NCI-H2196 treated with DMSO at 0.1 percent for 48 hours (cell line): ENCODE measurements at regions not wholly inside any gene's neighbourhood (a gene's known extent, or its start where the extent isn't known, plus 50 kb on each side); places are given as distances from the start of the nearest gene placed in this dataset.

ENCODE experiments used
- DNase-seq: peaks from one replicate; lab custom pipeline; 2025; ENCODE audit not compliant: unreplicated experiment; lab: John Stamatoyannopoulos, UW

GRCh38 chr13:40103864-40104263 is 448.4 kb downstream of the COG6 start:
- no peak for DNase-seq

DNA sequence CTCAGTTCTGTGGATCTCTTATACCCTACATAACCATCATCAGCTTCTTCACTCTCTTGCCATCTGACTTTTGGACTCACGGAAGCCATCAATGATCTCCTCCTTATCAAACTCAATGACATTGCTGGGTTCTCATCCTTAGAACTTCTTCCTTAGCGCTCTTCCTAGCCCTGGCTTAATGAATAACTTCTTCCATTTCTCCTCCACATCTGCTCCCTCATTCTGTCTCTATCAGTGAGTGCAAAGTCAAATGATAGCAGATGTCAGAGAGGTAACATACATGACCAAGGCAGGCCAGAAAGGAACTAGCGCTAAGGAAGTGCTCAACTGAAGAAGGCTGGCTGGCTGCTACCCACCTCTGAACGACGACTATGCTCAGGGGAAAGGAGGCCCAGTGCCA is 449.8 kb downstream of the COG6 start:
- no peak for DNase-seq

GRCh38 chr13:40109351-40109844 is 453.9 kb downstream of the COG6 start:
- no peak for DNase-seq

- no peak for DNase-seq
These were observed 458.3 kb downstream of the COG6 start for GRCh38 chr13:40113643-40114304.

DNA sequence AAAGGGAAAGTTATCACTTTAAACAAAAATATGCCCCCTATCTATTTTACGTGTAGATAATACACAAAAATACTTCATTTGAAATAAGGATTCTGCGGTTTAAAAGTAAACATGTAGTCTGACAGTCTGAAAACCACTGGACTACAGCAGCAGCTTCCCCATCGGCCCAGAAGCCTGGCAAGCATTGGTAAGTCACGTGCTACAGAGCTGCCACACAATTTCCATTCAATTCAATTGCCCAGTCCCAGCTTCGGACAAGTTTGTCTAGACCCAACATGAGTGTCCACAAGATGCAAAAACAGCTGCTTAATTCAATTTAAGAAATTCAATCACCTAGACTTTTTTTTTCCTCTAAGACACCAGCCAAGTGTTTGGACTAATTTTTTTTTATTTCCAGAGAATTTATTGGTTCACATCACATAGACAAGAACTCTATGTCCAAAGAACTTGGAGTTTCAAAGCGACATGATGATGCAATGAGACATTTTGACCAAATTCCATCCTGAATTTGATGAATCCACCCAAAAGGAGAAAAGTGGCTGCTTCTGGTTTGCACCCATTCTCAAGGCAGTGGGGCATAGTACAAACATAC is 458.9 kb downstream of the COG6 start:
- DNase-seq, result no peak

GRCh38 chr13:40115426-40115825 is 460.0 kb downstream of the COG6 start:
- no peak for DNase-seq

GRCh38 chr13:40116008-40116407 is 460.5 kb downstream of the COG6 start:
- DNase-seq, result no peak

- DNase-seq, result no peak
These were observed 462.9 kb downstream of the COG6 start for GRCh38 chr13:40118337-40118736.

- DNase-seq, result no peak
These were observed 464.4 kb downstream of the COG6 start for GRCh38 chr13:40119852-40120251.

DNA sequence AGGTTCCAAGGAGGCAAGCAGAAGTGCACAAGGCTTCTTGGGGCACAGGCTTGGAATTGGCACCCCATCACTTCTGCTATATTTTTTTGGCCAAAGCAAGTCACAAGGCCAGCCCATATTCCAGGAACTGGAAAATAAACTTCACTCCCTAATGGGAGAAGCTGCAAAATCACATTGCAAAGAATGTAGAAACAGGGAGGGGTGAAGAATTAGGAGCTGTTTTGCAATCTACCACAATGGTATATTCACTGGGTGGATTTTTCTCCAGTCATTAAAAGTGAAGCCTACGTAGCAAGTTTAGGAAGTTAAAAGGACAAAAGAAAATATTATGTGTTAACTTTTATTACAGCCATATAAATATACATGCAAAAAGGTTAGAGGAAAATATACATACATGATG is 464.8 kb downstream of the COG6 start:
- DNase-seq, result no peak

- no peak for DNase-seq
These were observed 465.3 kb downstream of the COG6 start for GRCh38 chr13:40120781-40121180.

DNA sequence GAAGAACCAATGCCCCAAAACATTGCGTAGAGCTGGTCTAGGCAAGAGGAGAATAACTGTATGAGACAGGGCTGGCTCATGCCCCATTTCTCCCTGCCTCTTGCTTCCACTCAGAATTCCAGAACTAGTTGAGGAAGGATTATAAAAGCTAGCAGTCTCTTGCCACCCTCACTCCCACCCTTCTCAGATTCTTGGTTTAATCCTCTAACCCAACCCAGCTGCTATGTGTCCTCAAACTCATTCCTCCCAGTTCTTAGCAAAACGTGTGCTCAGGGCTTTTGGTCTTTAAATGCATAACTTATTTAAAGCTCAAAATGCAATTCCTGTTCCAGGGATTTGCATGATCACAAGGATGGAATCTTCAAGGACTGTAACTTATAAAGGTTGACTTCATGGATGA is 466.3 kb downstream of the COG6 start:
- no peak for DNase-seq

DNA sequence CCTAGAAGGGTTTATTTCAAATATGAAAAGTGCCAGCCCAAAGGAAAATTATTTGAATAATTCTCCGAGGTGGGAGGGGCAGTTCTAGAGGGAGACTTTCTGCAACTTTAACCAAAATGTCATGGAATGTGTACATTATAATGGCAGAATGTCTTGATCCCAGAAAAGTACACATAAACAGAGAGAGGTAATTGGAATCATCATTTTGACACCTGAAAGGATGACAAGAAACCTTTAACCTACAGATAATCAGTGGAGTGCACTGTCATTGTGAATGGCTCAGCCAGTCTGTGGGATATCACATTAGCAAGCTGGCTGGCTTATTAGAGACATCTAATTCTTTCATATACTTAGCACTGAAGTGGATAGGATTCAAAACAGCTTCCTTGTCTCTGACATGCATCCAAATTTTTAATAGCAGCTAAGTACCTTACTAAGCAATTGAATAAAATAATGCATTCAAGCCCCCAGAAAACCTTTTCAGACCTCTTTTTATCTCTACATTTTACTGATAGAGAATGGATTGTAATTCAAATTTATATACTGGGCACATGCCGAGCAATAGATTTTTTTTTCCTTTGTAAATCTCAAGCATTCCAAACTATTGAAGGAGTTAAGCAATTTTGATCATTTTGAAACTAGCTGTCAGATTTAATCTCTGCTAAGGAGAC is 468.6 kb downstream of the COG6 start:
- no peak for DNase-seq

DNA sequence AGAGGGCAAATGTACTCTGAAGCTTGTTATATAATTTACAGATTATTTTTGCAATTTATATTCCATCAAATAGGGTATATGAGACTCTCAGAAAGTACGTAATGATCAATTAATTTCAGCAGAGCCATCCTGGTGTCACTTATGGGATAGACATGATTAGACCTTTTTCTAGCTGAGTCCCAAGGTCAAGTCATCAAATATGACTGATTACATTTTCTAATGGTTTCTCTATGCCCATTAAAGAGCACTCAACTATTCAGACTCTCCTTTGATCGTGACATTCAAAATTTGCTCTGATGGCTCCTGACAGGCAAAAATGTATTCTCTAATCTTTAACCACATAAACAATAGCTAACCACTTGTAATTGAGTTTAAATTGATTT is 469.2 kb downstream of the COG6 start:
- no peak for DNase-seq

DNA sequence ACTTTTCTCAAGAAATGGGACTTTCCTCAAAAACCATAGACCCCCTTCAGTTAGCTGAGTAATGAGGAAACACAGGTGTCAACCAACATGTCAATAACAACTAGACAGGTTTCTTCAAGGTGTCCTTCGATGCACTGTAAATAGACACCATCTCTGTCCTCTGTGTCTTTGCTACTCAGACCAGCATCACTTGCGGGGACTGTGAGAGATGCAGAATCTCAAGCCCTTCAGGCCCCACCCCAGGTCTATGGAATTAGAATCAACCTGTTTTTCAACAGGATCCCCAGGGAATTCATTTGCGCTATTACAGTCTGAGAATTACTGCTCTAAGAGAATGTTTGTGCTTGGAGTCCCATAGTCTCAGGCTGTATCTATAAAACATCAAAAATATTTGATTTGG is 469.9 kb downstream of the COG6 start:
- DNase-seq, result no peak

DNA sequence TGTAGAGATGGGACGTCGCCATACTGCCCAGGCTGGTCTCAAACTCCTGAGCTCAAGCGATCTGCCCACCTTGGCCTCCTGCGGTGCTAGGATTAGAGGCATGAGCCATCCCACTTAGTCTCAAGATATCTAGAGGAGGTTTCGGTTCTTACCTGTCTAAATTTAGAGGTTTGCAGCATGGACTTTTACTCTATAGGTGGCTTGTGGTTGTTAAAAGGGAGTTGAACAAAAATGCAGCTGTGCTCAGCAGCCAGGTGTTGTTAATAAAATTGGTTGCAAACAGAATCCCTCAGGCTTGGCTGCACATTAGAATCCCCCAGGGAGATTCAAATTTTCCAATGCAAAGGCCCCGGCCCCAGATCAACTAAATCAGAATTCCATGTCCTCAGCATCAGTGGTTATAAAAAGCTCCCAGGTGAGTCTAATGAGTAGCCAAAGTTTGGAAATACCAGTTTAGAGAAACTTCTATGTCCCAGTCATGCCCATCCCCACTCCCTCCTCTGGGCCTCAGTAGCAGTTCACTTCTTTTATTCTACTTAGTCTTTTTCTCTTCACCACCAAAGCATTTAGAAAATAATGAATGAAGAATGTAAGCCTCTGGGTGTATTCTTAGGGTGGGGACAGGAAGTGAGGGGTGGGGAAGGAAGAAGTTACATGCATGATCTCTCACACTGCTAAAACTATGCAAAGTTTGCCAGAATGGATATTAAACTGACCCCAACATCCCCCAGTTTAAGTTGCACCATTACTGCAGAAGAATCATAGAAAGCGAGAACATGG is 471.0 kb downstream of the COG6 start:
- DNase-seq, result no peak

DNA sequence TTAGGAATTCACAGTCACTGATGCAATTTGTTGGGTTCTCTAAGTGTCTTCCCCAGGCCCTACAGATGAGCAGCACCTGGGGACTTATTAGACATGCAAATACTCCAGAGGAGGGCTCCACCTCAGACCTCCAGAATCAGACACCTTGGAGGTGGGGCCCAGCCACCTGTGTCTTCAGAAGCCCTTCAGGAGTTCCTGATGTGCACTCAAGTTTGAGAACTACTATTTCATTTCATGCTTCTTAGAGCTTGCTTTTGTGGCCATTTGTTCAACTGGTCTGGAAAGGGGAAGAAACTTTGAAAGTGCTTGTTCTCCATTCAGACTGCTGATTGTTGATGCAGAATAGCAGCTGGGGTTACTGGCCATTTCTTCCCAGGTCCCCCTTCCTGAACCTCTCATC is 472.0 kb downstream of the COG6 start:
- DNase-seq, result no peak

- no peak for DNase-seq
These were observed 472.5 kb downstream of the COG6 start for GRCh38 chr13:40127925-40128324.

DNA sequence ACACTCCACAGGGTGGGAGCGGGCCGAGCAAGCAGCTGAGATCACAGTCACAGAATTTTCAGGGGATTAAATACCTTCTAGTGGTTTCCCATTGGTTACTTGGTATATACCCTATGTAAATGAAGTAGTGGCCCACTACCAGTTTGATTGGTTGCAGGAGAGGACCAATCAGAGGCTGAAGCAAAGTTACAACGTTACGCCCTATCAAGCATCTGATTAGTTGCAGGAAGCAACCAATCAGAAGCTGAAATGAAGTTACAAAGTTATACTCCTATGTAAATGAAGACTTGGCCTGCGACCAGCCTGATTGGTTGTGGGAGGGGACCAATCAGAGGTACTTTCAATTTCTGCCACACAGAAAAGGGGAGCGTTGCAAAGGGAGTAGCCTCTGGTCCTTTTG is 474.0 kb downstream of the COG6 start:
- DNase-seq, result no peak

- no peak for DNase-seq
These were observed 475.6 kb downstream of the COG6 start for GRCh38 chr13:40130871-40131636.

DNA sequence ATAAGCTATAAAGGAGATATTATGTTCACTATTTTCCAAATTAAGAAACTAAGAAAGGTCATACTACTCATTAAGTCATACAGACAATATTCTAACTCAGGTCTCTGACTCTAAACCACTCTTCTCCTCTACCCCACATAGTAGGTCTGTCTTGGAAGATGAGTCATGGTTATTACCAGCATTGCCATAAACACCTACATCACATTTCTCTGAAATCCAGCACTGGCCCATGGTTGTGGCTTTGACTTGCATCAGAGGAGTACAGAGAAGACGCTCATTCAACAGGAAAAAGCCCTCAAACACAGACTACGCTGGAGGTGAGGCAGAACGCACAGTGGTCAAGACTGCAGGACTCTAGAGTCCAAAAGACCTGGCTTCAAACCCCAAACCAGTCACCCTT is 476.8 kb downstream of the COG6 start:
- DNase-seq, result no peak
